ENCODE measurements at regions not wholly inside any gene's neighbourhood (a gene's known extent, or its start where the extent isn't known, plus 50 kb on each side); places are given as distances from the start of the nearest gene placed in this dataset.

DNA sequence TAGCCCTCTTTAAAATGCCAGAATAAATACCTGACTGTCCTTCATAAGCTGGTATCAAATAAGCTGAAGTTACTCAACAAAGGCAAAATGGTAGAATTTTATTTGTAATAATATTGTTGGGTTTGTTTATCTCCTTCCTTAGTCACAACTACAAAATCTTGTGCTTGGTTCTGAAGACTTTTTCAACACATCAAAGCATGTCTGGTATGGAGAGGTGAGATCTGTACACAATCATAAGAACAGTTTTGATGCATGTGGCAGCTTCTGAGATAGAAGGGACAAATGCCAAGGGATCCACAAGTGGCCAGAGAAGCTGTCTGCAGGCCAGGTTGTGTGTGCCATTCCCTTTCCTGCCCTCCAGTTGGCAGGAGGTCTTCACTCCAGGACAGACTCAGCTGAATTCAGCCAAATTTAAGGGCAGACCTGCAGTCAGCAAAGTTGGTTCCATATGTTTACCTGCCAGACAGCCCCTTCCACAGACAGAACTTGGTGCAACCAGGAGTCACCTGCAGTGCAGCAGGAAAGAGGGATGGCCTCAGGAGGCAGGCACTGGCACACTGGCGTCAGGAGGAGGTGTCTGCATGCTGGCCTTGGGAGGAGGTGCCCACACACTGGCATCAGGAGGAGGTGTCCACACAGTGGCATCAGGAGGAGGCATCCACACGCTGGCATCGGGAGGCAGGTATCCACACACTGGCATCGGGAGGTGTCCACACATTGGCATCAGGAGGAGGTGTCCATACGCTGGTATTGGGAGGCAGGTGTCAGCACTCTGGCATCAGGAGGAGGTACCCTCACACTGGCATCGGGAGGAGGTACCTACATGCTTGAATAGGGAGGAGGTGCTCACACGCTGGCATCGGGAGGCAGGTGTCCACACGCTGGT lies 93.1 kb upstream of the IKZF1 start:
- Histone ChIP-seq H3K4me3 (no peak overlapping the region), H3K27ac (peak overlapping the region in 2 of 21 experiments; percentile 41 to 52)

DNA sequence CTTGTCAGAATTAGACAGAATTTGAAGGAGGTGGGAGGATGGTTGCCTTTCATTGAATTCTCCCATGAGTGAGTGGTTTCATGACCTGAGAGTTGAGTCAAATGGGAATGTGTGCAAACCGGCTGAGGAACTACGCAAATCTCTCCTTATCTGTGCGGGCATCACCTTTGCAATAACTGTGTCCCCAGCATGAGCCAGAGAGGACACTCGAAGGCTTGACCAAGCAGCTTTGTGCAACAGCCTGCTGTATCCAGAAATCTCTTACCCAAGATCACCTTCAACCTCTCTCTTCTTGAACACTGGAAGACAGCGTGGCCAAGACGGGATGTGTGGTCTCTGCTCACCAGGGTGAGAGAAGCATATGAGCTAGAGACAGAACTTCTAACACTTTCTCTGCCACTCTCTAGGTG lies 93.8 kb upstream of the IKZF1 start:
- H3K27ac ChIP-seq, result peak overlapping the region in 2 of 21 experiments; percentile 41 to 52
- H3K4me3 ChIP-seq, result no peak overlapping the region

DNA sequence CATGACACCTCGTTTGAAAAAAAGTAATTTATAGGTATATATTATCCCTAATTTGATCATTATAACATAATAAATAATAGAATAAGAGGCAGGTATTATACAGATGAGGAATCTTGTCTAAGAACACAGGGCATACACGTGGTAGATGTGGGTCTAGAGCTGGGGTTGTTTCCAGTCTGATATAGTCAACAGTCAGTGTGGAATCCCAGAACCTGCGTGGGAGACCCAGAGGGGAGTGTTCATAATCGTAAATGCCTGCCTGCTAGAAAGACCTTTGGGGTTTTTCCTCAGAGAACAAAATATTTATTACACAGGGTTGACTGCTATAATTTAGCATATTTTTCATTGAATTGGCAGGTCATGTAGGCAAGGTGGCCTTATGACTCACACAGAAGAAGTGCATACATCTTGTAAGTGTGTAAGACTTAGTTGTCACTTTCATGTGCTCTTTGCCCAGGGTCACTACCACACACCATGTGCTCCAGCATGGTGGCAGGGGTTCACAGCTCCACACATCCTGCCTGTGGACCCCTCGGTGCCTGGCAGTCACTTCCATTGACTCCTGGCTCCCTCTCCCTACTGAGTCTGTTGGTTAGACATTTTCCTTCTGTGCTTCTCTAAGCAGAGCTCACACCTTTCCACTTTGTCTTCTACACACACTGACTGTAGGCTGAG lies 94.9 kb upstream of the IKZF1 start:
- H3K4me3 ChIP-seq, result no peak overlapping the region
- peak overlapping the region in 2 of 21 experiments; percentile 3 to 21 for H3K27ac ChIP-seq

DNA sequence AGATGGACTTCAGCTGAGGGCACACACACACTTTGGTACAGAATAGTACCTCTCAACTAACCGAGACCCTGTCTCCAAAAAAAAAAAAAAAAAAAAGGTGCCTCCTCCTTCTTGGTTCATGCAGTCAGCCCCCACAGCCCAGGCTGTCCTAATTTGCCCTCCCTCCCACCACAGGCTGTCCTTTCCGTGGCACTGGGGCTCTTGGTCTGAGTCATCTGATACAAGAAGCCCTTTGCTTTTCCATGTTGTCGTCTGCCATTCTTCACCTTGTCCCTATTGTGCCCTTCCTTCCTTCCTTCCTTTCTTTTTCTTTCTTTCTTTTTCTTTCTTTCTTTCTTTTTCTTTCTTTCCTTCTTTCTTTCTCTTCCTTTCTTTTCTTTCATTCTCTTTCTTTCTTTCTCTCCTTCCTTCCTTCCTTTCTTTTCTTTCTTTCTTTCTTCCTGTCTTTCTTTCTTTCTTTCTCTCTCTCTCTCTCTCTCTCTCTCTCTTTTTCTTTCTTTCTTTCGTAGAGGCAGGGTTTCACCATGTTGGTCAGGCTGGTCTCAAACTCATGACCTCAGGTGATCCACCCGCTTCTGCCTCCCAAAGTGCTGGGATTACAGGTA lies 96.0 kb upstream of the IKZF1 start:
- Histone ChIP-seq H3K27ac (peak overlapping the region in 2 of 21 experiments; percentile 42 to 62), H3K4me3 (no peak overlapping the region)

DNA sequence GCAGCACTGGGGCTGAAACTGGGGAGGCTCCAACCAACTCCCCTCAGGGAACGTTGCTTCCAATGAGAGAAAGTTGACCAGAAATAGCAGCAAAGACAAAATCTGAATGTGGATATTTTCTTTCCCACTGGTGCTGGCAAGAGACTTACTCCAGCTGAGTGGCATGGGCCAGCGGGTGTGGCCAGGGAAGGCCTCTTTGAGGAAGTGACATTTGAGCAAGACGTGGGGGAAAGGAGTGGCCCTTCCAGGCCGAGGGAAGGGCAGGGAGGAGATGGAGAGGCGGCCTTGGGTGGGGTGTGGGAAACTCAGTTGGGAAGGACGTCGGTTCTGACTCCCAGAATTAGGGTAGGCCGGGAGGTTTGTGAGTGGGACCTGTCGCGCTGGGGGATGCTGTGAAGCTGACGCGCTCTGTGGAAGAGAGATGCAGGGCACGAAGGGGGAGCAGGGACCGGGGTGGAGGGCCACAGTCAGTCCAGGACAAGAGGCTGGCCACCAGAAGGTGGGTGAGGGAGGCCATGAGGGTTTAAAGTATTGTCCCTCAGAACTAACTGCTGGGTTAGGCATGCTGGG lies 96.7 kb upstream of the IKZF1 start:
- Histone ChIP-seq H3K4me3 (no peak overlapping the region), H3K27ac (peak overlapping the region in 3 of 21 experiments; percentile 11 to 75 (median 65))

DNA sequence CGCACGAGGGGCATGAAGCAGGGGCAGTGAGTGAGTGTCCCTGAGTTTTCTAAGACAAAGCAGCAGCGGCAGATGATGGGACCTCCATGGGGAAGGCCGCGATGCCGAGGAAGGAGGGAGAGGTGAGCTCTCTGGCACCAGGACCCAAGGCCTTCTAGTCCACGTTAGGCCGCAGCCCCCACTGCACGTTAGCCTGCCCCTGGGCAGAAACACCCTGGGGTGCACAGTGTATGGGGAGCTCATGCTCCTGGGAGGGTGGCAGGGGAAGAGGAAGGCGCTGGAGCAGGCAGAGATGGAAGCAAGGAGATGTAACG lies 97.3 kb upstream of the IKZF1 start:
- peak overlapping the region in 2 of 21 experiments; percentile 65 to 75 for H3K27ac ChIP-seq
- no peak overlapping the region for H3K4me3 ChIP-seq

GRCh38 chr7:50206453-50207250 lies 97.9 kb upstream of the IKZF1 start:
- Histone ChIP-seq H3K4me3 (no peak overlapping the region), H3K27ac (peak overlapping the region in 5 of 21 experiments; percentile 16 to 75 (median 47))

DNA sequence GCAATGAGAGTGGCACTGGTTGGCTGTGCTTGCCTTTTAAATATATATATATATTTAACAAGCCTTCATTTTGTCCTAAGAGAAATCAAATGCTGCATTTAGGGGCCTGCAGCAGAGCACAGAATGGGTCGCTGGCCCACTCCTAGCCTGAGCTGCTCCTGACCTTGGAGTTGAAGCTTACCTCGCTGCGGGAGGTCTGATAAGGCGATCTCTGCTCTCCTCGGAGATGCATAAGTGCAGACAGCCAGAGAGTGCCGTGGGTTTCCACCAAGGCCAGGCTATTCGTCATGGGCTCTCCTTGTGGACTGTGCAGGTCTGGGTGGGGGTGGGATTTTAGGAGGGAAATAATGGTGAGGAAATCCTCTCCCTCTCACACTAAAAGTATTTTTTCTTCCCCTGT lies 99.5 kb upstream of the IKZF1 start:
- Histone ChIP-seq H3K4me3 (no peak overlapping the region), H3K27ac (no peak overlapping the region)

- Histone ChIP-seq H3K27ac (no peak overlapping the region), H3K4me3 (no peak overlapping the region)
Observed at GRCh38 chr7:50204581-50204980, 99.9 kb upstream of the IKZF1 start.

- Histone ChIP-seq H3K27ac (no peak overlapping the region), H3K4me3 (no peak overlapping the region)
Observed at GRCh38 chr7:50203521-50203920, 101.0 kb upstream of the IKZF1 start.

GRCh38 chr7:50202052-50202555 lies 102.4 kb upstream of the IKZF1 start:
- Histone ChIP-seq H3K4me3 (no peak overlapping the region), H3K27ac (no peak overlapping the region)

DNA sequence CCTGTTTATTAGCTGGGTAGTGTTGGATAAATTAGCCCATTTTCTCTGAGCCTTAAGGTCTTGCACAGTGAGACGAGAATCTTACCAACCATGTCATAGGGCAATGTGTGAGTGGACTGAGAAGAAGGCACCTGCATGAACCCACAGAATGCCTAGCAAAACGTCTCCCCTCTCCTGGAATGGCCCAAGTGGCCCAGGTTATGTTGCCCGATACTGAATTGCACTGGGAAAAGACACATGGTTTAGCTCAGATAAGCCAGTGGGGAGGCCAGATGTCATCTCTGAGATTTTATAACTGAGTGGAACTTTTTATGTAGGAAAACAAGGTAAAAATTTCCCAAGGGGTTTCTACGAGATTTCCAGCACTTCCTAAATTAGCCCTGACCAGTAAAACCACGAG lies 104.7 kb upstream of the IKZF1 start:
- Histone ChIP-seq H3K27ac (no peak overlapping the region), H3K4me3 (no peak overlapping the region)

DNA sequence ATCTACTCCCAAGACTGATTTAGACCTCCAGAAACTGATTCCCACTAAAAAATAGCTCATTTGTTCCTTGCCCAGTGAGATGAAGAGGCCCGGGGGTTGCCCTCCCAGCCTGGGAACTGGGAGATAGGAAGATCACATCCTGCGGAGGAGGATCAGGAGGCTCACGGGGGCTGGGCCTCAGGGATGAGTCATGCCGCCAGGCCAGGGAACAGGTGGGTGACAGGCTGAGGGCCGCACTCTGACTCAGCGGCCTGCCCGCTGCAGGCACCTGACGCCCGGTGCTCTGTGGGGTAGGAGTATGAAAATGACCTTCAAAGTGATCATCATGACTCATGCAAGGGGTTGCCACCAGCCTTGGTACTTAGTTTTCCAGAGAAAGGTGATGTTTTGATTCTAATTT lies 104.5 kb upstream of the ZPBP start:
- Histone ChIP-seq H3K27ac (no peak overlapping the region), H3K4me3 (no peak overlapping the region)

DNA sequence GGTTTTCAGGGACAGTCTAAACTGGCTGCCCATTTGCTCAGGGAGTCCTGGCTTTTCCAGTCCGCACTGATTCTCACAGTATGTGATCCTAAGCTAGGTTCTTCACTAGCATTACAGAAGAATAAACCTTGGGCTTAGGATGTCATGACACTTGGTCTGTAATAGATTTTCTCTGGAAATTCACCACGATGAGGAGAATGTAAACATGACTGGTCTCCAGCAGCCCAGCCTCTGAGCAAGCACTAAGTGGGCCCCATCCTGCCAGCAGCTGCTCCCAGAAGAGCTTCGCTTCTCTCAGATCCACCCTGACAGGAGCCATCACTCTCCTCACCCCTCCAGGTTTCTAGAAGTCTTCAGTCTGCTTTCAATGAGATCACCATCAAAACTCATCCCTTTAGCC lies 103.7 kb upstream of the ZPBP start:
- Histone ChIP-seq H3K4me3 (no peak overlapping the region), H3K27ac (no peak overlapping the region)

- Histone ChIP-seq H3K4me3 (no peak overlapping the region), H3K27ac (no peak overlapping the region)
Observed at GRCh38 chr7:50190776-50191175, 97.7 kb upstream of the ZPBP start.

GRCh38 chr7:50189371-50189770 lies 96.3 kb upstream of the ZPBP start:
- no peak overlapping the region for H3K4me3 ChIP-seq

DNA sequence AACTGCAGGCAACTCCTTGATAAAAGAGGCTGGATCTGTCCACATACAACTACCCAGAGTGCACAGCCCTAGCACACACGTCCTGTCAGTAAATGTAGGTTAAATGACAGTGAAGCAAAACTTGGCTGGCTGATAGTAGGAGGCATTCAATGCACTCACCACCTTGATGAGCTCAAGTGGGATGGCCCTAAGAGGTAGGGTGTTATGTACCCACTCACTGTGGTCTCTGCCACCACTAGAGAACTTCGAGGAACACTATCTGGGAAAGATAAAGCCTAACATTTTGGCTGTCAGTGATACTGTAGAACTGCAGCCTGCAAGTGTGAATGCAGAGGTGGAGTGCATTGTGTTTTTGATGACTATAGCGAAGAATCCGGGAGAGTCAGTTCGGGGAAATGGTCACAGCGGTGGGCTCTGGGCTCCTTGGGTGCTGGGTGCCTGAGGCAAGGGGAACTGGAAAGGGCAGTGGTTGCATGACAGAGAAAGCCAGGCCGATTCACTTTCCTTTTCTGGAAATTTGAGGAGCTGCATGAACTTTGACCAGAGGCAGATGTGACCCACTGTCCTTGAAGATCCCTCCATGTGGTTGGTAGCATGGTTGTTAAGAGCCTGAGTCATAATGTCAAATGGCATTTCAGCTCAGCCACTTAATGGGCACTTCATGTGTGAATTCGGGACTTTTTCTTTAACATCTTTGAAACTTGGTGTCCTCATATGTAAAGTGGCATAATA lies 93.1 kb upstream of the ZPBP start:
- Histone ChIP-seq H3K4me3 (no peak overlapping the region), H3K27ac (no peak overlapping the region)

More at GRCh38 chr7:50189371-50189770, 96.3 kb upstream of the ZPBP start:
- no peak overlapping the region for H3K27ac ChIP-seq

DNA sequence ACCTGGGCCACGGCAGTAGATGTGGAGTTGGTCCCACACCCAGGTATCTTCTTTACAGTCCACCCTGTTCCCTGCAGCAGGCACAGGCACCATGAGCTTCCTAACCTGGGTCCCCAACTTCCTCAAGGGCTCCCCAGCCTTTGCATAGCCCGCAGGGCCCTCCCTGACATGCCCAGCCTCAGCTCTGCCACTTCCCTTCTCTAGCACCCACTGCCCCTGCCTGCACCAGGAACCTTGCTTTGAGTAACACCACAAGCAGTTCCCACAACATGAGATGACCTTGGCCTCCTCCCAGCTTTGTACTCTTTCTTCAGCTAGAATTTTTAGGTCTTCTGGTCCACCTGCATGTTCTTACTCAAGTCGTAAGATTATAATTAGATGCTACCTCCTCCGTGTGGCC lies 92.2 kb upstream of the ZPBP start:
- no peak overlapping the region for H3K27ac ChIP-seq

More for the DNA sequence above, 92.2 kb upstream of the ZPBP start:
- no peak overlapping the region for H3K4me3 ChIP-seq
